ENCODE measurements at regions not wholly inside any gene's neighbourhood (a gene's known extent, or its start where the extent isn't known, plus 50 kb on each side); places are given as distances from the start of the nearest gene placed in this dataset.

DNA sequence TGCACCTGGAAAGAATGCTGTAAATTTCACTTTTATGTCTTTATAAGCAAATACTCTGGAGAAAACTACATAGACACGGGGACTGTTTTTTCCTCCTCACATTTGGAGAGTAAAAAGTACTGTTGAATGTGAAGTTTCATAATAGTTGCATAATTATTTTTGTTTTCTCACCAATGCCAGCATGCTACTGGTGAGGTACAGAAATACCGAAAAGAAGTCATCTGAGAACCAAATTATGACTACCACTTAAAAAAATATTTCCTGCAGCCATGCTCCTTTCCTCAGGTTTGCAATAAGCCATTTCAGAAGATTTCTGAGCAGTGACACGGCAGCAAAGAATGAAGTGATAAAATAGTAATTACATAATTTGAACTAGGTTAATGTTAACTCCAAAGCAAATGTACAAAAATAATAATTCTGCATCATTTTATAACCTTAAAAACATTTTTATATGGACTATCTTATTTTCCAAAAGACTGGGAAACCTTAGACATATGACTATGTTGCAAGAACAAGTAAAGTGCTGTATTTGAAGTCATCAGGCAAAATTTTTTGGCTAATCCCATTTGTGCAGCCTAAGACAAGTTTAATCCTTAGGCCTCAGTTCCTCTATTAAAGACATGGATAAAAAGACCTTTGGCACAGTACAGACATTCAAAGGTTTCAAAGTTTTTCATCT lies 144.7 kb downstream of the PCSK1 start:
- Histone ChIP-seq H3K27me3 (ENCODE audit: control insufficient read depth, insufficient read depth, low read length) (no peaks in the 10 kb centered on the region), H3K27ac (ENCODE audit: low read depth in 2 of 2, low read length in 2 of 2) (no peak overlapping the region), H3K36me3 (ENCODE audit: control insufficient read depth in 2 of 3, insufficient read depth in 3 of 3, low read length in 3 of 3) (no peaks in the 10 kb centered on the region), H3K4me3 (ENCODE audit: low read length in 3 of 3) (no peak overlapping the region), H3K4me1 (ENCODE audit: control insufficient read depth in 2 of 3, insufficient read depth in 2 of 3, low read depth in 1 of 3, low read length in 3 of 3) (no peaks in the 10 kb centered on the region), H3K9ac (ENCODE audit: low read length in 3 of 3) (no peak overlapping the region), H3K9me3 (ENCODE audit: control insufficient read depth in 2 of 3, insufficient read depth in 1 of 3, low read length in 3 of 3) (no peaks in the 10 kb centered on the region)
- FAIRE-seq (no peak), DNase-seq (no peak)
- intact Hi-C loops (cut with DNase I) = no loop called here
- TF ChIP-seq, protein P1, sequence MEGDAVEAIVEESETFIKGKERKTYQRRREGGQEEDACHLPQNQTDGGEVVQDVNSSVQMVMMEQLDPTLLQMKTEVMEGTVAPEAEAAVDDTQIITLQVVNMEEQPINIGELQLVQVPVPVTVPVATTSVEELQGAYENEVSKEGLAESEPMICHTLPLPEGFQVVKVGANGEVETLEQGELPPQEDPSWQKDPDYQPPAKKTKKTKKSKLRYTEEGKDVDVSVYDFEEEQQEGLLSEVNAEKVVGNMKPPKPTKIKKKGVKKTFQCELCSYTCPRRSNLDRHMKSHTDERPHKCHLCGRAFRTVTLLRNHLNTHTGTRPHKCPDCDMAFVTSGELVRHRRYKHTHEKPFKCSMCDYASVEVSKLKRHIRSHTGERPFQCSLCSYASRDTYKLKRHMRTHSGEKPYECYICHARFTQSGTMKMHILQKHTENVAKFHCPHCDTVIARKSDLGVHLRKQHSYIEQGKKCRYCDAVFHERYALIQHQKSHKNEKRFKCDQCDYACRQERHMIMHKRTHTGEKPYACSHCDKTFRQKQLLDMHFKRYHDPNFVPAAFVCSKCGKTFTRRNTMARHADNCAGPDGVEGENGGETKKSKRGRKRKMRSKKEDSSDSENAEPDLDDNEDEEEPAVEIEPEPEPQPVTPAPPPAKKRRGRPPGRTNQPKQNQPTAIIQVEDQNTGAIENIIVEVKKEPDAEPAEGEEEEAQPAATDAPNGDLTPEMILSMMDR (IDR thresholded peaks at IDR 0.05; ENCODE audit: borderline replicate concordance, extremely low read depth, insufficient read depth) = no peak

DNA sequence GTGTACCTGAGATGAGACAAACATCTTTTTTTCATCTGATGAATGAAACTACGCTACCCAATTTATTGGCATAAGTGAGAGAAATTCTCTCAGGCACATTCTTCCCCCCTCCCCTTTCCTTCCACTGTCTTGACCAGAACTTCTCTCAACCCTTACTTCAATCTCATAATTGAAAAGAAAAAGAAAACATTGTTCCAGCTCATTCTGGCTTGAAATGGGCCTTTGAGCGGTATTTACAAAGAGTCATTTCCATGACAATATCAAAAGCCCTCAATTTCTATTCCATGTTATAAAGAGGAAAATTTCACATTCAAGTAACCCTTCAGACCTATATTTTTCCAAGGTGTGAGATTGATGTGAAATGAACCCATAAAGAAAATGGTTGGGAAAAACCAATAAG lies 145.9 kb downstream of the PCSK1 start:
- FAIRE-seq = no peak
- no peaks in the 10 kb centered on the region for H3K36me3 ChIP-seq (ENCODE audit: control insufficient read depth in 2 of 3, insufficient read depth in 3 of 3, low read length in 3 of 3)
- H3K9me3 ChIP-seq (ENCODE audit: control insufficient read depth in 2 of 3, insufficient read depth in 1 of 3, low read length in 3 of 3) = no peaks in the 10 kb centered on the region
- TF ChIP-seq, protein P1 (IDR thresholded peaks at IDR 0.05; ENCODE audit: borderline replicate concordance, extremely low read depth, insufficient read depth) = no peak
- no peaks in the 10 kb centered on the region for H3K4me1 ChIP-seq (ENCODE audit: control insufficient read depth in 2 of 3, insufficient read depth in 2 of 3, low read depth in 1 of 3, low read length in 3 of 3)
- no peak overlapping the region for H3K4me3 ChIP-seq (ENCODE audit: low read length in 3 of 3)
- no peaks in the 10 kb centered on the region for H3K27me3 ChIP-seq (ENCODE audit: control insufficient read depth, insufficient read depth, low read length)
- intact Hi-C loops (cut with DNase I) = no loop called here
- no peak for DNase-seq
- no peak overlapping the region for H3K27ac ChIP-seq (ENCODE audit: low read depth in 2 of 2, low read length in 2 of 2)
- H3K9ac ChIP-seq (ENCODE audit: low read length in 3 of 3) = no peak overlapping the region

DNA sequence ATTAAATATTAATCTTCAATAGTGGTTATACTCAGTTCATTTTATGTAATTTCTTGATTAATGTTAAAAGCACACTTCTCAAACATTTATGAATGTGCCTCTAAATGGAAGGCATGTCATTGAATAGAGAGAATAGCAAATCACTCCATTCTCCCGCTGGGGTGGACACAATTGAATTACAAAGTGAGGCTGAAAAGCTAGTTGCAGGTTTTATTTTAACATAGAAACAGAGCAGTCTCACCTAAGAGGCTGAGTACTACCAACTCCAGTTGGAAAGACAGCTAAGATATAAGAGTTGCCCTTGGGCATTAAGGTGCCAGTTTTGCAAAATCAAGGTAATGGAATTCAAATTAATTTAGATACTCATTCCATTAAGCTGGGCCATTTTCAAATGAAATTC lies 147.2 kb downstream of the PCSK1 start:
- no peak for DNase-seq
- no peaks in the 10 kb centered on the region for H3K9me3 ChIP-seq (ENCODE audit: control insufficient read depth in 2 of 3, insufficient read depth in 1 of 3, low read length in 3 of 3)
- no peak overlapping the region for H3K9ac ChIP-seq (ENCODE audit: low read length in 3 of 3)
- H3K4me1 ChIP-seq (ENCODE audit: control insufficient read depth in 2 of 3, insufficient read depth in 2 of 3, low read depth in 1 of 3, low read length in 3 of 3) = no peaks in the 10 kb centered on the region
- no peaks in the 10 kb centered on the region for H3K36me3 ChIP-seq (ENCODE audit: control insufficient read depth in 2 of 3, insufficient read depth in 3 of 3, low read length in 3 of 3)
- no peak overlapping the region for H3K27ac ChIP-seq (ENCODE audit: low read depth in 2 of 2, low read length in 2 of 2)
- FAIRE-seq = no peak
- intact Hi-C loops (cut with DNase I) = no loop called here
- H3K27me3 ChIP-seq (ENCODE audit: control insufficient read depth, insufficient read depth, low read length) = no peaks in the 10 kb centered on the region
- H3K4me3 ChIP-seq (ENCODE audit: low read length in 3 of 3) = no peak overlapping the region
- TF ChIP-seq, protein P1 (IDR thresholded peaks at IDR 0.05; ENCODE audit: borderline replicate concordance, extremely low read depth, insufficient read depth) = no peak
